Ishikawa (cell line): ENCODE measurements at regions not wholly inside any gene's neighbourhood (a gene's known extent, or its start where the extent isn't known, plus 50 kb on each side); places are given as distances from the start of the nearest gene placed in this dataset.

Source experiments
- CEBPB ChIP-seq: IDR thresholded peaks from 2 replicates; pipeline ENCODE4 v1.6.1; 2012
- CREB1 ChIP-seq: IDR thresholded peaks from 2 replicates; pipeline ENCODE4 v1.6.1; 2012; ENCODE audit warnings: low read depth
- EGR1 ChIP-seq: IDR thresholded peaks from 2 replicates; pipeline ENCODE4 v1.6.1; 2012
- EP300 ChIP-seq: IDR thresholded peaks from 2 replicates; pipeline ENCODE4 v1.6.1; 2012; ENCODE audit warnings: borderline replicate concordance
- FOXM1 ChIP-seq: IDR thresholded peaks from 2 replicates; pipeline ENCODE4 v1.6.1; 2012; ENCODE audit warnings: low read depth, borderline replicate concordance
- NFIC ChIP-seq: IDR thresholded peaks from 2 replicates; pipeline ENCODE4 v1.6.1; 2012
- RAD21 ChIP-seq: IDR thresholded peaks from 2 replicates; pipeline ENCODE4 v1.6.1; 2012; ENCODE audit warnings: low read depth
- TAF1 ChIP-seq: IDR thresholded peaks from 2 replicates; pipeline ENCODE4 v1.6.1; 2012; ENCODE audit warnings: low read depth, mild to moderate bottlenecking
- TCF12 ChIP-seq: IDR thresholded peaks from 2 replicates; pipeline ENCODE4 v1.6.1; 2012; ENCODE audit warnings: low read depth
- TEAD4 ChIP-seq: IDR thresholded peaks from 2 replicates; pipeline ENCODE4 v1.6.1; 2012
- YY1 ChIP-seq: IDR thresholded peaks from 2 replicates; pipeline ENCODE4 v1.6.1; 2012; ENCODE audit warnings: low read depth
- ZBTB7A ChIP-seq: IDR thresholded peaks from 2 replicates; pipeline ENCODE4 v1.6.1; 2012; ENCODE audit warnings: low read depth
- TF ChIP-seq, protein P1 (sequence below): IDR thresholded peaks from 2 replicates; pipeline ENCODE4 v1.6.1; 2012
- TF ChIP-seq, protein P2 (sequence below): IDR thresholded peaks from 2 replicates; pipeline ENCODE4 v1.6.1; 2012; ENCODE audit warnings: low read depth, mild to moderate bottlenecking

DNA sequence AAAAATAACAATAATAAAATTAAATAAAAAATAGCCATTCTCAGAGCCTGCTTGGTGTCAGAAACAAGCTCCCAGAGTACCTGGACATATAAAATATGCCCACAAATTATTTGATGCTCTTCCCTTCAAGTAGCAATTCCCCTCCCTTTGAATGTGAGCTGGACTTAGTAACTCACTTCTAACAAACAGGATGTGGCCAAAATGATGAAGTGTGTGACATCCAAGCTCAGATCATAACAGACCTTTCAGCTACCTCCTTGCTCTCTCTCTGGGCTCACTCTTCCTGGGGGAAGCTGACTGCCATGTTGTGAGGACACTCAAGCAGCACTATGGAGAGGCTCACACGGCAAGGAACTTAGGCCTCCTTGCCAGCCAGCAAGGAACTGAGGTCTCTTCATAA is 69.0 kb downstream of the SPRY4 start:
- TF ChIP-seq EP300 (no peak), FOXM1 (no peak), NFIC (no peak), TEAD4 (no peak), EGR1 (no peak), TCF12 (no peak), TAF1 (no peak), RAD21 (no peak), CREB1 (no peak), ZBTB7A (no peak), YY1 (no peak), CEBPB (no peak)
- TF ChIP-seq, protein P1, sequence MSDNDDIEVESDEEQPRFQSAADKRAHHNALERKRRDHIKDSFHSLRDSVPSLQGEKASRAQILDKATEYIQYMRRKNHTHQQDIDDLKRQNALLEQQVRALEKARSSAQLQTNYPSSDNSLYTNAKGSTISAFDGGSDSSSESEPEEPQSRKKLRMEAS = no peak
- TF ChIP-seq, protein P2, sequence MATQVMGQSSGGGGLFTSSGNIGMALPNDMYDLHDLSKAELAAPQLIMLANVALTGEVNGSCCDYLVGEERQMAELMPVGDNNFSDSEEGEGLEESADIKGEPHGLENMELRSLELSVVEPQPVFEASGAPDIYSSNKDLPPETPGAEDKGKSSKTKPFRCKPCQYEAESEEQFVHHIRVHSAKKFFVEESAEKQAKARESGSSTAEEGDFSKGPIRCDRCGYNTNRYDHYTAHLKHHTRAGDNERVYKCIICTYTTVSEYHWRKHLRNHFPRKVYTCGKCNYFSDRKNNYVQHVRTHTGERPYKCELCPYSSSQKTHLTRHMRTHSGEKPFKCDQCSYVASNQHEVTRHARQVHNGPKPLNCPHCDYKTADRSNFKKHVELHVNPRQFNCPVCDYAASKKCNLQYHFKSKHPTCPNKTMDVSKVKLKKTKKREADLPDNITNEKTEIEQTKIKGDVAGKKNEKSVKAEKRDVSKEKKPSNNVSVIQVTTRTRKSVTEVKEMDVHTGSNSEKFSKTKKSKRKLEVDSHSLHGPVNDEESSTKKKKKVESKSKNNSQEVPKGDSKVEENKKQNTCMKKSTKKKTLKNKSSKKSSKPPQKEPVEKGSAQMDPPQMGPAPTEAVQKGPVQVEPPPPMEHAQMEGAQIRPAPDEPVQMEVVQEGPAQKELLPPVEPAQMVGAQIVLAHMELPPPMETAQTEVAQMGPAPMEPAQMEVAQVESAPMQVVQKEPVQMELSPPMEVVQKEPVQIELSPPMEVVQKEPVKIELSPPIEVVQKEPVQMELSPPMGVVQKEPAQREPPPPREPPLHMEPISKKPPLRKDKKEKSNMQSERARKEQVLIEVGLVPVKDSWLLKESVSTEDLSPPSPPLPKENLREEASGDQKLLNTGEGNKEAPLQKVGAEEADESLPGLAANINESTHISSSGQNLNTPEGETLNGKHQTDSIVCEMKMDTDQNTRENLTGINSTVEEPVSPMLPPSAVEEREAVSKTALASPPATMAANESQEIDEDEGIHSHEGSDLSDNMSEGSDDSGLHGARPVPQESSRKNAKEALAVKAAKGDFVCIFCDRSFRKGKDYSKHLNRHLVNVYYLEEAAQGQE = no peak
